DOHH2 (cell line): ENCODE measurements at regions not wholly inside any gene's neighbourhood (a gene's known extent, or its start where the extent isn't known, plus 50 kb on each side); places are given as distances from the start of the nearest gene placed in this dataset.

ENCODE experiments used
- CTCF ChIP-seq: fragments of 200-600 bp; sonication (generic); IDR thresholded peaks from one replicate; pipeline ENCODE4 v1.5.1; 2014; ENCODE audit warnings: antibody characterized with exemption, mild to moderate bottlenecking, low read depth, low read length; ENCODE audit not compliant: poor library complexity, severe bottlenecking
- EZH2phosphoT487 ChIP-seq: fragments of 200-600 bp; sonication (generic); IDR thresholded peaks from 2 replicates; pipeline ENCODE4 v1.6.1; 2017; ENCODE audit warnings: borderline replicate concordance, mild to moderate bottlenecking, antibody characterized with exemption, low read length, moderate library complexity, mixed read lengths

GRCh38 chr10:23568996-23569395 lies 130.1 kb downstream of the OTUD1 start:
- no peak for TF ChIP-seq CTCF
- TF ChIP-seq EZH2phosphoT487 = no peak
